Fibroblast of lung (primary cell): ENCODE measurements at regions not wholly inside any gene's neighbourhood (a gene's known extent, or its start where the extent isn't known, plus 50 kb on each side); places are given as distances from the start of the nearest gene placed in this dataset.

Source experiments
- DNase-seq, 2 donors: peaks; one replicate each; pipeline versions ENCODE4 v3.0.0 to v3.0.0-alpha.2; 2010; ENCODE audit warnings: low read depth in 2 of 2
- H2AFZ ChIP-seq: 2 replicates; pipeline ENCODE4 v1.5.1; 2012; ENCODE audit warnings: low read length, control low read depth, inconsistent platforms
- H3K27ac ChIP-seq: 2 replicates; pipeline ENCODE4 v1.5.1; 2011; ENCODE audit warnings: low read length, control low read depth; ENCODE audit not compliant: insufficient read depth
- H3K27me3 ChIP-seq: 2 replicates; pipeline ENCODE4 v1.5.1; 2011; ENCODE audit warnings: mild to moderate bottlenecking, low read length; ENCODE audit not compliant: control insufficient read depth, insufficient read depth
- H3K36me3 ChIP-seq: 2 replicates; pipeline ENCODE4 v1.5.1; 2011; ENCODE audit warnings: low read length; ENCODE audit not compliant: control insufficient read depth, insufficient read depth
- H3K4me1 ChIP-seq: 2 replicates; pipeline ENCODE4 v1.5.1; 2011; ENCODE audit warnings: low read length; ENCODE audit not compliant: control insufficient read depth, insufficient read depth; ENCODE audit errors: extremely low read depth
- H3K4me2 ChIP-seq: 2 replicates; pipeline ENCODE4 v1.5.1; 2011; ENCODE audit warnings: low read length, control low read depth; ENCODE audit not compliant: insufficient read depth; ENCODE audit errors: extremely low read depth
- H3K4me3 ChIP-seq, 4 experiments: fragments of 200-600 bp in 1 of 4; sonication (generic) in 1 of 4; replicated peaks in 1 of 4; 2 replicates each; pipeline ENCODE4 v1.5.1; 2011 to 2016; ENCODE audit warnings: low read length in 4 of 4, low read depth in 3 of 4, mild to moderate bottlenecking in 3 of 4, control low read depth in 2 of 4, inconsistent platforms in 1 of 4, mixed read lengths in 1 of 4; ENCODE audit not compliant: insufficient read depth in 1 of 4; ENCODE audit errors: control extremely low read depth in 1 of 4
- H3K79me2 ChIP-seq: 2 replicates; pipeline ENCODE4 v1.5.1; 2012; ENCODE audit warnings: mild to moderate bottlenecking, low read length, inconsistent platforms; ENCODE audit not compliant: control insufficient read depth, insufficient read depth
- H3K9ac ChIP-seq: 2 replicates; pipeline ENCODE4 v1.5.1; 2011; ENCODE audit warnings: mild to moderate bottlenecking, low read length, control low read depth; ENCODE audit not compliant: insufficient read depth
- H3K9me3 ChIP-seq: 2 replicates; pipeline ENCODE4 v1.5.1; 2012; ENCODE audit warnings: low read depth, low read length; ENCODE audit not compliant: control insufficient read depth, insufficient read depth
- H4K20me1 ChIP-seq: 2 replicates; pipeline ENCODE4 v1.5.1; 2011; ENCODE audit warnings: low read length; ENCODE audit not compliant: control insufficient read depth, insufficient read depth; ENCODE audit errors: extremely low read depth
- EZH2 ChIP-seq: IDR thresholded peaks from 2 replicates; pipeline ENCODE4 v1.5.1; 2012; ENCODE audit warnings: low read length, control low read depth, mild to moderate bottlenecking; ENCODE audit errors: missing control alignments
- TF ChIP-seq, protein P1 (sequence below), 2 donors: IDR thresholded peaks in 1 of 2; conservative IDR thresholded peaks in 1 of 2; 1 replicate in 1 of 2; 2 replicates in 1 of 2; pipeline ENCODE4 v1.5.1; 2011 to 2012; ENCODE audit warnings: low read length in 2 of 2, control low read depth in 1 of 2, inconsistent platforms in 1 of 2, low read depth in 1 of 2, mild to moderate bottlenecking in 1 of 2

DNA sequence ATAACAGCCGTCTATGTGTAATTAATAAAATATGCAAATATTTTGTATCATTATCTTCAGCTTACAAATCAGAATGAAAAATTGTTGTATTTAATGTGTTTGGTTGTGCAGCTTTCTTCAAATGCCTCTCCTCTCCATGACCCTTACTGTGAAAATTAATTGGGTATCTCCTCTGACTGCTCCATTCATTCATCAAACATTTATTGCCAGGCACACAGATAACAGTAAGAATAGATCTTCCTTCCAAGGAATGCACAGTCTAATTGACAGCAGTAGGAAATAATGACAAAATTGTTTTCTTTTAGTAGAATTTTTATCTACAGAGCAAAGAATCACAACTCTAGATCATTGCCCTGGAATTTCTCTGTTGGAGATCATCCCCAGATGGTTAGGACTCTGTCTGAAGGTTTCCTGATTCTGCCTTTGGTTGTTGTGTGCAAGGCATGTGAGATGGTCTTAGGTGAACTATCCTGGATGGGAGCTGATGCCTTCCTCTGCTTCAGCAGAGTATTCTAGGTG, 395.0 kb upstream of the FAT1 start:
- DNase-seq: peak in 1 of 2 donors; percentile 50
- no peak overlapping the region for H3K27ac ChIP-seq
- H3K4me3 ChIP-seq: no peak overlapping the region
- no peaks in the 10 kb centered on the region for H3K36me3 ChIP-seq
- no peak overlapping the region for H3K9ac ChIP-seq
- no peaks in the 10 kb centered on the region for H4K20me1 ChIP-seq
- no peaks in the 10 kb centered on the region for H3K4me1 ChIP-seq
- no peaks in the 10 kb centered on the region for H3K9me3 ChIP-seq
- no peak for TF ChIP-seq EZH2
- TF ChIP-seq, protein P1, sequence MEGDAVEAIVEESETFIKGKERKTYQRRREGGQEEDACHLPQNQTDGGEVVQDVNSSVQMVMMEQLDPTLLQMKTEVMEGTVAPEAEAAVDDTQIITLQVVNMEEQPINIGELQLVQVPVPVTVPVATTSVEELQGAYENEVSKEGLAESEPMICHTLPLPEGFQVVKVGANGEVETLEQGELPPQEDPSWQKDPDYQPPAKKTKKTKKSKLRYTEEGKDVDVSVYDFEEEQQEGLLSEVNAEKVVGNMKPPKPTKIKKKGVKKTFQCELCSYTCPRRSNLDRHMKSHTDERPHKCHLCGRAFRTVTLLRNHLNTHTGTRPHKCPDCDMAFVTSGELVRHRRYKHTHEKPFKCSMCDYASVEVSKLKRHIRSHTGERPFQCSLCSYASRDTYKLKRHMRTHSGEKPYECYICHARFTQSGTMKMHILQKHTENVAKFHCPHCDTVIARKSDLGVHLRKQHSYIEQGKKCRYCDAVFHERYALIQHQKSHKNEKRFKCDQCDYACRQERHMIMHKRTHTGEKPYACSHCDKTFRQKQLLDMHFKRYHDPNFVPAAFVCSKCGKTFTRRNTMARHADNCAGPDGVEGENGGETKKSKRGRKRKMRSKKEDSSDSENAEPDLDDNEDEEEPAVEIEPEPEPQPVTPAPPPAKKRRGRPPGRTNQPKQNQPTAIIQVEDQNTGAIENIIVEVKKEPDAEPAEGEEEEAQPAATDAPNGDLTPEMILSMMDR (conservative IDR thresholded peaks at IDR 0.05 in 1 of 2, IDR thresholded peaks at IDR 0.05 in 1 of 2; ENCODE audit: low read depth in 1 of 2, low read length in 2 of 2): no peak
- no peaks in the 10 kb centered on the region for H3K27me3 ChIP-seq
- H3K4me2 ChIP-seq: no peak overlapping the region
- H2AFZ ChIP-seq: no peak overlapping the region
- H3K79me2 ChIP-seq: no peaks in the 10 kb centered on the region

DNA sequence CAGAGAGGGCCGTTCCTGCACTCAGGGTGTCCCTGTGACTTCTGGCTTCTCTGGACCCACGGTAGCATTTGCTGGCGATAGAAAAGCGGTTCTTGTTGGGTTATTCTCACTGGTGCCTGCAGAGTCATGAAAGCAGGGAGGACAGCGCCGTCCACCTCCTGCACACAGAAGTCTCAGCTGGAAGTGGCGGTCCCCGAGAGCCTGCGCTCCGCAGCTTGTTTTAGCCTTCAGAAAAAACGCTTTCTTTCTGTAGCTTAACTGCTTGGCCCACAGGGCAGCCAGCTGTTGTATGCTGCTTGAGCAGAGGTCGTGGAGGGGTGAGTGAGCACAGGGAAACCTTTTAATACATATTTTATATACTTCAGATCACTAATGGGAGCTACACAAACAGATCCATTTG, 400.7 kb upstream of the FAT1 start:
- Histone ChIP-seq H4K20me1 (no peaks in the 10 kb centered on the region), H3K36me3 (no peaks in the 10 kb centered on the region), H3K4me1 (no peaks in the 10 kb centered on the region), H2AFZ (peak overlapping the region; percentile 4), H3K27me3 (no peaks in the 10 kb centered on the region), H3K79me2 (no peaks in the 10 kb centered on the region), H3K9me3 (no peaks in the 10 kb centered on the region), H3K4me2 (no peak overlapping the region), H3K27ac (no peak overlapping the region), H3K4me3 (no peak overlapping the region), H3K9ac (no peak overlapping the region)
- no peak for TF ChIP-seq EZH2
- no peak for DNase-seq

GRCh38 chr4:187125062-187125461, 401.4 kb upstream of the FAT1 start:
- DNase-seq: no peak
- Histone ChIP-seq H3K36me3 (no peaks in the 10 kb centered on the region), H3K9me3 (no peaks in the 10 kb centered on the region), H3K4me2 (no peak overlapping the region), H3K4me1 (no peaks in the 10 kb centered on the region), H4K20me1 (no peaks in the 10 kb centered on the region), H3K9ac (no peak overlapping the region), H2AFZ (no peak overlapping the region), H3K27me3 (no peaks in the 10 kb centered on the region), H3K27ac (no peak overlapping the region), H3K79me2 (no peaks in the 10 kb centered on the region), H3K4me3 (no peak overlapping the region)
- TF ChIP-seq, protein P1 (conservative IDR thresholded peaks at IDR 0.05 in 1 of 2, IDR thresholded peaks at IDR 0.05 in 1 of 2; ENCODE audit: low read depth in 1 of 2, low read length in 2 of 2): no peak
- no peak for TF ChIP-seq EZH2
